ENCODE measurements at regions not wholly inside any gene's neighbourhood (a gene's known extent, or its start where the extent isn't known, plus 50 kb on each side); places are given as distances from the start of the nearest gene placed in this dataset.

DNA sequence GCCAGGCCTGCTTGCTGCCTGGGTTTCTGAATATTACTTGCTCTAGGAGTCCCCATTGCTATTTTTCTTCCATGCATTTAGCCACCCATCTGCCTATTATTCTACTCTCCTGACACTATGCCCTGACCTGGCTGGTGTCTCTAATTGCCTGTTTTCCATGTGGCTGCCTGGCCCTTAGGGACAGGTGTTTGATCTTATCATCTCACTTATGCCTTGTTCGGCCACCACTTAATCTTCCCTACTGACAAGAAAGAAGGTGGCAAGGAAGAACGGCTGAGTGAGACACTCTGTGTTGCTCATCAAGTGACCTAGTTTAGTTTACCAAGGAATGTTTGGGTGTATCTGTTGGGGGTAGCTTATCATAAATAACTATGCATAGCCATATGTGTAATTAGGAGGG, 50.4 kb upstream of the RAPH1 start:
- no peak for TF ChIP-seq POLR2A (IDR thresholded peaks at IDR 0.05; ENCODE audit: low read depth)
- no peak for TF ChIP-seq CTCF (IDR thresholded peaks at IDR 0.05)
- no peak for TF ChIP-seq POLR2AphosphoS5 (IDR thresholded peaks at IDR 0.05)

All from esophagus muscularis mucosa (tissue), 3 donors.